Tibial artery (tissue), 4 donors: ENCODE measurements at regions not wholly inside any gene's neighbourhood (a gene's known extent, or its start where the extent isn't known, plus 50 kb on each side); places are given as distances from the start of the nearest gene placed in this dataset.

Source experiments
- DNase-seq, 2 donors: peaks; one replicate each; pipeline ENCODE4 v3.0.0-alpha.2; 2019
- H3K27ac ChIP-seq, 2 donors: fragments of 200-600 bp; sonication (generic) in 1 of 2; 1 replicate in 1 of 2; 2 replicates in 1 of 2; pipeline ENCODE4 v1.5.1; 2018 to 2019; ENCODE audit warnings: mild to moderate bottlenecking in 1 of 2
- H3K27me3 ChIP-seq, 2 donors: fragments of 200-600 bp; sonication (generic) in 1 of 2; one replicate each; pipeline versions ENCODE4 v1.5.1 to v1.6.0; 2016 to 2019
- H3K36me3 ChIP-seq, 3 donors: fragments of 200-600 bp; sonication (generic) in 2 of 3; one replicate each; pipeline ENCODE4 v1.5.1; 2016 to 2019; ENCODE audit warnings: mild to moderate bottlenecking in 2 of 3
- H3K4me1 ChIP-seq, 4 donors: fragments of 200-600 bp; sonication (generic) in 2 of 4; 1 replicate in 3 of 4; 2 replicates in 1 of 4; pipeline ENCODE4 v1.5.1; 2016 to 2019
- H3K4me3 ChIP-seq, 2 donors: fragments of 200-600 bp; sonication (generic) in 1 of 2; 1 replicate in 1 of 2; 2 replicates in 1 of 2; pipeline ENCODE4 v1.5.1; 2018 to 2019; ENCODE audit warnings: mild to moderate bottlenecking in 2 of 2
- H3K9me3 ChIP-seq, 3 donors: fragments of 200-600 bp; sonication (generic) in 1 of 3; one replicate each; pipeline ENCODE4 v1.5.1; 2016 to 2019
- intact Hi-C: fragments of 100-400 bp; cut with DNase I; formaldehyde crosslinking; loops from one replicate; pipeline ENCODE4 v1.15.0; 2023; ENCODE audit warnings: low total_unique reads
- TF ChIP-seq, protein P1 (sequence below), 2 experiments: fragments of 200-600 bp in 1 of 2; fragments of 450-650 bp in 1 of 2; IDR thresholded peaks; one replicate each; pipeline ENCODE4 v1.5.1; 2017 to 2019; ENCODE audit warnings: antibody characterized with exemption in 2 of 2, mild to moderate bottlenecking in 1 of 2, moderate library complexity in 1 of 2

DNA sequence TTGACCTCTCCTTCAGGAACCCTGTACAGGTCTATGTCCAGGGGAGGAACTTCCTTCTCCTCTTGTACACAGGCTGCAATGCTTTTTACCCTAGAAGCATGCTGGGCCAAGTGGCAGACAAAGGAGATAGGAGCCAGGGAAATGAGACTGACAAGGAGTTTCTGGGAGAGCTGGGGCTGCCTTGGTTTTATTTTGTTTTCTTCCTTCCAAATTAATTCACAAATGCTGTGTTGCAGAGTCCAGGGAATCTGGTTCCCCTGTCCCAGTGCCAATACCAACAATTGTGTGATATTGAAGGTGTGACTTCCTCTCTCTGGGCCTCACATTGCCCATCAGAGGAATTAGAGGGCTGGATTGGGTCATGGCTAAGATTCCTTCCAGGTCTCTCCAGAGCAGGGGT lies 224.8 kb upstream of the PPP2R3A start:
- no peak overlapping the region for H3K4me3 ChIP-seq
- no peaks in the 10 kb centered on the region for H3K4me1 ChIP-seq
- TF ChIP-seq, protein P1, sequence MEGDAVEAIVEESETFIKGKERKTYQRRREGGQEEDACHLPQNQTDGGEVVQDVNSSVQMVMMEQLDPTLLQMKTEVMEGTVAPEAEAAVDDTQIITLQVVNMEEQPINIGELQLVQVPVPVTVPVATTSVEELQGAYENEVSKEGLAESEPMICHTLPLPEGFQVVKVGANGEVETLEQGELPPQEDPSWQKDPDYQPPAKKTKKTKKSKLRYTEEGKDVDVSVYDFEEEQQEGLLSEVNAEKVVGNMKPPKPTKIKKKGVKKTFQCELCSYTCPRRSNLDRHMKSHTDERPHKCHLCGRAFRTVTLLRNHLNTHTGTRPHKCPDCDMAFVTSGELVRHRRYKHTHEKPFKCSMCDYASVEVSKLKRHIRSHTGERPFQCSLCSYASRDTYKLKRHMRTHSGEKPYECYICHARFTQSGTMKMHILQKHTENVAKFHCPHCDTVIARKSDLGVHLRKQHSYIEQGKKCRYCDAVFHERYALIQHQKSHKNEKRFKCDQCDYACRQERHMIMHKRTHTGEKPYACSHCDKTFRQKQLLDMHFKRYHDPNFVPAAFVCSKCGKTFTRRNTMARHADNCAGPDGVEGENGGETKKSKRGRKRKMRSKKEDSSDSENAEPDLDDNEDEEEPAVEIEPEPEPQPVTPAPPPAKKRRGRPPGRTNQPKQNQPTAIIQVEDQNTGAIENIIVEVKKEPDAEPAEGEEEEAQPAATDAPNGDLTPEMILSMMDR (IDR thresholded peaks at IDR 0.05): no peak
- H3K36me3 ChIP-seq: no peaks in the 10 kb centered on the region
- intact Hi-C loops: no loop called here
- no peaks in the 10 kb centered on the region for H3K27me3 ChIP-seq
- DNase-seq: no peak
- no peak overlapping the region for H3K27ac ChIP-seq
- peaks cover 0 to 20% (median 19%) of the 10 kb centered on the region in 3 donors for H3K9me3 ChIP-seq

DNA sequence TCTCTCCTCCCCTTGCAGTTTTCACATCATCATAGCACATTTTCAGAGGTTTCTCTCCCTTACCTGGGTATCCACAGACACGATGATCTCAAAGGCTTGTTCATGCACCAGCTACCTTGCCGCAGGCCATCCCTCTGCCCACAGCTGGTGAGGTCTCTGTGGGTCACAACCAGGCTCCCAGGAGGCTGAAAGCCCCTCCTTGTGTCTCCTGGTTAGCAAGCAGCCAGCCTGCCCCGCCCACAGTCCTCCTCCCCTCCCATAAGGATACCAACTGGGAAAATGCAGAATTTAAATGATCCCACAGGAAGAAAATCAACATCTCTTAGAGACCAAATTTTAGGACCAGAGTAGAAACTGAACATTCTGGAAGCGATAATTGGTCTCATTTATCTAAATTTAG lies 213.5 kb upstream of the PPP2R3A start:
- no peak for DNase-seq
- no peak overlapping the region for H3K4me3 ChIP-seq
- TF ChIP-seq, protein P1 (IDR thresholded peaks at IDR 0.05): no peak
- H3K9me3 ChIP-seq: no peaks in the 10 kb centered on the region
- intact Hi-C loops: no loop called here
- H3K4me1 ChIP-seq: no peaks in the 10 kb centered on the region
- H3K36me3 ChIP-seq: no peaks in the 10 kb centered on the region
- no peak overlapping the region for H3K27ac ChIP-seq
- H3K27me3 ChIP-seq: no peaks in the 10 kb centered on the region

DNA sequence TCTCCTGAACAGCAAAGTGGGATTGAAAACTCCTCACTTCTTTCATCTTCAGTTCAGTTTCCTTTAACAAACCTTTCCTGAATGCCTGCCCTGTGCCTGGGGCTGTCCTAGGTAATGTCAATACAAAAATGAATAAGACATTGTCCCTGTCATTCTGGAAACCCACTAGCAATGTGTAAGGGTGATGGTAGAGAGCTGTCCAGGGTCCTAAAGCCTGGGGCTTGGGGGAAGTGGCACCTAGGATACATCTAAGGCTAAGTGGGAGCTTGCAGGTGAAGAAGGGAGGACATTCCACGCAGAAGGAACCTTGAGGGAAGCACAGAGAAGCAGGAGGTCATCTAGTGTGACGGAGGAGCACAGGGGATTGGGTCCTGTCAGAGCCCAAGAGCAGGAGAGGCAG lies 212.7 kb upstream of the PPP2R3A start:
- DNase-seq: no peak
- Histone ChIP-seq H3K9me3 (no peaks in the 10 kb centered on the region), H3K4me3 (no peak overlapping the region), H3K27ac (no peak overlapping the region), H3K27me3 (no peaks in the 10 kb centered on the region), H3K36me3 (no peaks in the 10 kb centered on the region), H3K4me1 (no peaks in the 10 kb centered on the region)
- TF ChIP-seq, protein P1 (IDR thresholded peaks at IDR 0.05): no peak
- intact Hi-C loops: no loop called here

DNA sequence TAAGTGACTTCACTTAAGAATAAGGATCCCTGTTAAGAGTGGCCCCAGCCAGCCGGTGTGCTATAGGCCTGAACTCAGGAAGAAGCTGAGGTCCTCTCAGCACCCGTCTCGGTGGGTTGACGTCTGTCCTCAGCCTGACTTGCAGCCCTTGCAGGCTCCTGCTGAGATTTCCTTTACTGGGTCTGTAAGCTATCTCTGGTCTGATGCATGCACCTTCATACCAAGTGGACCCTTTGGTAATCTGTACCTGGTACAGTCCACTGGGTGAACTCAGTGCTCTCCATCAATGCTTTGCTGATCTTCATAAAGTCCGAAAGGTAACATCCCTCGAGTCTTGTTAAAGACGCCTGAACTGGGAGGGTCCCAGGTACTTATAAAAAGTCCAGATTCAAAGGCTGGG lies 212.0 kb upstream of the PPP2R3A start:
- H3K36me3 ChIP-seq: no peaks in the 10 kb centered on the region
- H3K4me3 ChIP-seq: no peak overlapping the region
- intact Hi-C loops: no loop called here
- no peaks in the 10 kb centered on the region for H3K4me1 ChIP-seq
- H3K27ac ChIP-seq: no peak overlapping the region
- no peak for DNase-seq
- no peaks in the 10 kb centered on the region for H3K9me3 ChIP-seq
- H3K27me3 ChIP-seq: no peaks in the 10 kb centered on the region
- TF ChIP-seq, protein P1 (IDR thresholded peaks at IDR 0.05): no peak

DNA sequence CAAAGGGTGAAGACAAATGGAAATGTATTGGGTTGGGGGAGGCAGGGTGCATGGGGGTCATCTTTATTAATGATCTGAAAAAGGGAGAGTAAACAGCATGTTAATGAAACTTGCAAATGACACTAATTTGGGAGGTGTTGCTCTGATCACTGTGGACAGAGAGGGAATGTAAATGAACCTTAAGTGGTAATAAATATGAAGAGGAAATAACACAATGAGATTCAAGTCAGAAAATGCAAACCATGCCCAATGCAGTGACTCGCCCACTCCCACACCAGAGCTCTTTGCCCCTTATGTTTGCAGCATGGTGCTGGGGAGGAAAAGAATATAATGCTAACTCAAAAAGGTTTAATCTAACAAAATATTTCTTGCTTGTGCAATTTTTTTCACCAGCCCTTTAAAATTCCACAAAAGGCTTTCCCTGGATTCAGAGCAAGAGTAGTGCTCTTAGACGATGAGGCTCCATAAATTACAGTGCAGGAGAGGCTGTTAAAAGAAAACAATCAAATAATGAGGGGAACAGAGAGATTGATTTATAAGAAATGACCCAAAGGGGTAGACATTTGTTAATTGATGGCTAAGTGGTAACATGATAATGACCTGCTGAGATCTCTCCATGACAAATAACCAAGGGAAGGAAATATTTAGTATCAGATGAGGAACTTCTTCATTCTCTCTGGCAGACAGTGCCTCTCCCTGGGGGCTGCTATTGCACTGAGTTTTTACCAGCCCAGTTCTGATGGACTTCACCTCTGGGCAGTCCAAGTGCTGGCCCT lies 210.0 kb upstream of the PPP2R3A start:
- TF ChIP-seq, protein P1 (IDR thresholded peaks at IDR 0.05): no peak
- intact Hi-C loops: no loop called here
- Histone ChIP-seq H3K36me3 (no peaks in the 10 kb centered on the region), H3K4me3 (no peak overlapping the region), H3K9me3 (no peaks in the 10 kb centered on the region), H3K4me1 (no peaks in the 10 kb centered on the region), H3K27me3 (no peaks in the 10 kb centered on the region), H3K27ac (no peak overlapping the region)
- DNase-seq: no peak
